Loucy (cell line): ENCODE measurements at regions not wholly inside any gene's neighbourhood (a gene's known extent, or its start where the extent isn't known, plus 50 kb on each side); places are given as distances from the start of the nearest gene placed in this dataset.

Experiments used
- EZH2phosphoT487 ChIP-seq: fragments of 200-600 bp; IDR thresholded peaks from 2 replicates; pipeline ENCODE4 v1.6.1; 2018; ENCODE audit warnings: antibody characterized with exemption, mild to moderate bottlenecking, moderate library complexity, borderline replicate concordance
- TF ChIP-seq, protein P1 (sequence below): fragments of 200-600 bp; sonication (generic); conservative IDR thresholded peaks from 2 replicates; pipeline ENCODE4 v1.5.1; 2014; ENCODE audit warnings: mild to moderate bottlenecking, antibody characterized with exemption, low read length

- TF ChIP-seq, protein P1, sequence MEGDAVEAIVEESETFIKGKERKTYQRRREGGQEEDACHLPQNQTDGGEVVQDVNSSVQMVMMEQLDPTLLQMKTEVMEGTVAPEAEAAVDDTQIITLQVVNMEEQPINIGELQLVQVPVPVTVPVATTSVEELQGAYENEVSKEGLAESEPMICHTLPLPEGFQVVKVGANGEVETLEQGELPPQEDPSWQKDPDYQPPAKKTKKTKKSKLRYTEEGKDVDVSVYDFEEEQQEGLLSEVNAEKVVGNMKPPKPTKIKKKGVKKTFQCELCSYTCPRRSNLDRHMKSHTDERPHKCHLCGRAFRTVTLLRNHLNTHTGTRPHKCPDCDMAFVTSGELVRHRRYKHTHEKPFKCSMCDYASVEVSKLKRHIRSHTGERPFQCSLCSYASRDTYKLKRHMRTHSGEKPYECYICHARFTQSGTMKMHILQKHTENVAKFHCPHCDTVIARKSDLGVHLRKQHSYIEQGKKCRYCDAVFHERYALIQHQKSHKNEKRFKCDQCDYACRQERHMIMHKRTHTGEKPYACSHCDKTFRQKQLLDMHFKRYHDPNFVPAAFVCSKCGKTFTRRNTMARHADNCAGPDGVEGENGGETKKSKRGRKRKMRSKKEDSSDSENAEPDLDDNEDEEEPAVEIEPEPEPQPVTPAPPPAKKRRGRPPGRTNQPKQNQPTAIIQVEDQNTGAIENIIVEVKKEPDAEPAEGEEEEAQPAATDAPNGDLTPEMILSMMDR: no peak
- no peak for TF ChIP-seq EZH2phosphoT487
These were observed 148.9 kb upstream of the GNAO1 start for GRCh38 chr16:56042416-56042815.
